Stimulated activated CD8-positive, alpha-beta memory T cell treated with anti-CD3 and anti-CD28 coated beads, Interleukin-15, amount 100 ng/mL, for 48 hours (primary cell): ENCODE measurements at regions not wholly inside any gene's neighbourhood (a gene's known extent, or its start where the extent isn't known, plus 50 kb on each side); places are given as distances from the start of the nearest gene placed in this dataset.

ENCODE experiments used
- DNase-seq, 2 donors: peaks; one replicate each; pipeline ENCODE4 v3.0.0-alpha.2; 2020; ENCODE audit warnings: low read depth in 2 of 2

GRCh38 chr10:36375107-36375506, 733.0 kb upstream of the FZD8 start:
- no peak for DNase-seq

DNA sequence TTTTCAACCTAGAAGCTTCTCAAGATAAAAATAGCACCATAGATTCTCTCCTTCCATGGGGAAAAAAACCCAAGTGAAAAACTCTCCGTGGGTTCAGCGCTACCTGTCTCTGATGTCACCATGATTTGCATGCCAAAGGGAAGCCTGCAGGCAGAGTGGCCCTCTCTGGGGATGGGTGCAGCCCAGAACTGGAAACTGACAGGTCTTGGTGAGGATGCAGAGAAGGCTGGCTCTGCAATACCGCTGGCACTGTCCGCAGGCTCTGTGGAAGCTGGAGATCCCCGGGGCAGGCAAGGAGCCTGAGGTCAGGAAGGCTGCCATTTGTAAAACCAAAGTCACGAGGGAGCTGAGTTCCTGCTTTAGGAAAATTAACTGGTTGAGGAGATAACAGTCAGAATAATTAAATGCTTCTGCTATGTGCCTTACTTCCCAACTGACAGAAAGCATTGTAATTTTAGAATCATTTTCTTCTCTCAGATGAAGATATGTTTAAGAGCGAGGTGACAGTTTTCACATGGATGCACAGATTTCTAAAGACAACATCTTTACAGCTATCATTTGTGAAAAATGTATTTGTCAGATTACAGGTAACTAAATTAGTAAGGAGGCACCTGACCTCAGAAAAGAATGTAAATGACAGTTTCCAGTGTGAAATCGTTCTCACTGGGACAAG, 731.5 kb upstream of the FZD8 start:
- no peak for DNase-seq

DNA sequence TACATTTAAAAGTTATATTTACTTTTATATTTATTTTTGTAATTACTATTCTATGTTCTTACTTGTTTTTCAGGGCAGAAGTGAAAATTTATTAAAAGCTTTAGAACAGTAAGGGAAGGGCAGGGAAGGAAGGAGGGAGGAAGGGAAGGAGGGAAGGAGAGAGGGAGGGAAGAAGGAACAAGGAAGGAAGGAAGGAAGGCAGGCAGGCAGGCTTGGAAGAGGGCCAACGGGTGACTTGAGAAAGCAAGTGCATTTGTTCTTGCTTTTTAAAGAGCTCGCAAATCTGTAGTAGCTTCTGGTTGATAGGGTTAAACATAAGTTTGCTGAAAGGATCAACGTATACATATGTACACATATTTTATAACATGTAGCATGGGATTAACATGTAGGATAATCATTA, 725.3 kb upstream of the FZD8 start:
- no peak for DNase-seq

DNA sequence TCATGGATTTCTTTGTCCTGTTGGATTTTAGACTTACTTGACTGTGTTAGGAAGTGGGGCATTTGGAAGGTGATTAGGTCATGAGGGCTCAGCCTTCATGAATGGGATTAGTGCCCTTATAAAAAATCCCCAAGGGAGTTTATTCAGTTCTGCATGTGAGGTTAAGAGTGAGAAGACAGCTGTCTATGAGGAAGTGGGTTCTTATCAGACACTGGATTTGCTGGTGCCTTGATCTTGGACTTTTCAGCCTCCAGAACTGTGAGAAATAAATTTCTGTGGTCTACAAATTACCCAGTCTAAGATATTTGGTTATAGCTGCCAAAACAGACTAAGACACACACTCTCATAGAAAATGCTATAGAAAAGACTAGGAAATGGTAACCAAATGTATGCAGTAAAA, 724.7 kb upstream of the FZD8 start:
- DNase-seq, result no peak

GRCh38 chr10:36366065-36366464, 724.0 kb upstream of the FZD8 start:
- DNase-seq, result no peak

- no peak for DNase-seq
Measured at GRCh38 chr10:36362257-36362656, 720.2 kb upstream of the FZD8 start.

- DNase-seq, result no peak
Measured at GRCh38 chr10:36358736-36359135, 716.6 kb upstream of the FZD8 start.

GRCh38 chr10:36354633-36355032, 712.5 kb upstream of the FZD8 start:
- DNase-seq, result no peak

- no peak for DNase-seq
Measured at GRCh38 chr10:36351159-36351558, 709.1 kb upstream of the FZD8 start.

DNA sequence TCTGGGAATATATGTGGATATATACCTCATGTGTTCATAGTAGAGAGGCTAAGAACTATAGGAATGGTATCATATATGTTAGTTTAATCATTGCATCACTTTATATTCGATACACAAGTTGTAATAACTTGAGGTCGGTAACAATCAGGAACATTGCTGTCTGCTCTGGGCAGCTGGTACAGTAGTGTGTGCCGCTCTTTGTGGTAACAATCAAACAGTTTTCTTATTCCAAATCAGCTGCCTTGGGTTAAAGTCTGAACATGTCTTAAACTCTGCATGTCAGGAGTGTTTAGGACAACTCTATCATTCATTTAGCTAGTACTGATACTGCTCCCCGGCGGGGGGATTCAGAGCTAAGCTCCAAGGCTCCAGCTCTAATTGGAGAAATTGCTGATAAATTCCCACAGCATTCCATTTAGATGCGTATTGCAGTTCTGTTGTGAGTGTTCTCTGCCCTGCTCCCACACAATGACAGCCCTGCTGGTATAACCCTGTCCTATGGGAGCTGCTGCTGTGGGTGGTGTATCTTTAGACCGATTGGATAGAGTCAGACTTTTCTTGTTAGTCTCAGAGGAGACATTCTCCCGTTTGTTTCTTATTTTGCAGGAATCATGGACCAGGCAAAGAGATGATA, 707.5 kb upstream of the FZD8 start:
- no peak for DNase-seq

DNA sequence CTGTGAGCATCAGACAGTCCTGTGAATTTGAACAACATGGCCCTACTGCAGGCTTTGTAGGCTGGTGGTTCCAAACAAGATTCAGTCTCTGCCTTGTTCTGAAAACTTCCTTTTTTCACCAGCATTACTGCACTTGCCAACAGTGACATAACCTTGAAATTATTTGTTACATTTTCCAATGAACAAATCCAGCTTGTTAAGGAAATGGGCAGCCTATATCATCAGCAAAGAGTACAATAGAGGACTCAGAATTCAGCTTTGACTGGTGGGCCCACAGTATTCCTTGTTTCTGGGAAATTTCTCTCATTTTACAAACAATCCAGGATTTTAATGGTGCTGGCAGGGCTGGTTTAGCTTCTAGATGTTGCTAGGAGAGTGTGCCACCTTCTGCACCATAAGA, 703.7 kb upstream of the FZD8 start:
- no peak for DNase-seq

DNA sequence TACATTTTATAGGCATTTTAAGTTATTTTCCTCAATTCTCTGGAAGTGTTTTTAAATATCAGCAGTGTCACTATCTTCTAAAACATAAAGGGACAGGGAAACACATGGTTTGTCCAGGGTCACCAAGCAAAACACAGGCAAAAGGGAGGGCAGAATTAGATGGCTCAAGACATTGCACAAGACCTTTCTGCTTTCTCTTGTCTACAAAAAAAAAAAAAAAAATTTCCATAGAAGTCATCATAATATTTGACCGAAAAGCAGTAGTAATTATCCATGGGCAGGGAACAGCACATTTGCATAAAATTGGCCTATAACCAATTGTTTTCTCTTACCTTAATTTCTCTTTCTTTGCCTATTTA, 703.1 kb upstream of the FZD8 start:
- no peak for DNase-seq

DNA sequence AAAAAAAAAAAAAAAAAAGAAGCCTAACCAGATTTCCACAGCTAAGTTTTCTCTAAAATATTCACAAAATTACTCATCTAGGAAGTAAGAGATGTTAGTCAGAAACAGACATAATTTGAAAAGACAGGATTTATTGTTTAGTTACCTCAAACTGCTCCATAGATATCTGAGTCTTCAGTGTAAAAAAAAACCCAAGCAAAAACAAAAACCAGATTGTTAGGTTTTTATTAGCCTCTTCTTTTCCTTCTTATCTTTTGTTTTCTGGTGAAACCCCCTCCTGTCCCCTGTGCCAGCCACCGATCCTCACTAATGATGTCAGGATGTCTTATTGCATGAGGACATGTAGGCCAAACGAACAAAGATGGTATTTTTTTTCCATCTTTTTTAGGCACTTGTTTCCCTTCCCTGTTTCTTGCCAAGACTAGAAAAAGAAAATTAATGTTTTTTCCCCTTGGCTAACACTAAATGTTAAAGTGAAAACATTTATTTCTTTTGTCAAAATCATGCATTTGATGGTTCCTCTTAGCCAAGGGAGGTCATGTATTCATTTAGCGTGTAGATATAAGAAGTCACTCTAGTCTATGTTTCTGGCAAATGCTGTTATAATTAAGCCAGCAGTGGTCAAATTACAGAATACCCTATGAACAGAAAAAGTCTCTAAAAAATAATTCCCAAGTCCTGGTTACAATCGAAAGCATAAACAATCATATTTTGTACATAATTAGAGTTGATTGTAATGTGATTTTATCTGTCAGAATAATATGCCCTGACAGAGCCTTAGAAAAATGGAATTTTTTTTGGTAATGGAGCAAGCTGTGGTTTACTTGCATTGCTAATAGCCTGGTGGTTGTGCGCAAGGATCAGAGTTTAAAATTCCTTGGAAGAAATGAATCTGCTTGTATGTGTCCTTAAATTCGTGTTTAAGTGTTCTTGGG, 702.4 kb upstream of the FZD8 start:
- no peak for DNase-seq

- no peak for DNase-seq
Measured at GRCh38 chr10:36342781-36343180, 700.7 kb upstream of the FZD8 start.

GRCh38 chr10:36341471-36341870, 699.4 kb upstream of the FZD8 start:
- DNase-seq, result no peak

DNA sequence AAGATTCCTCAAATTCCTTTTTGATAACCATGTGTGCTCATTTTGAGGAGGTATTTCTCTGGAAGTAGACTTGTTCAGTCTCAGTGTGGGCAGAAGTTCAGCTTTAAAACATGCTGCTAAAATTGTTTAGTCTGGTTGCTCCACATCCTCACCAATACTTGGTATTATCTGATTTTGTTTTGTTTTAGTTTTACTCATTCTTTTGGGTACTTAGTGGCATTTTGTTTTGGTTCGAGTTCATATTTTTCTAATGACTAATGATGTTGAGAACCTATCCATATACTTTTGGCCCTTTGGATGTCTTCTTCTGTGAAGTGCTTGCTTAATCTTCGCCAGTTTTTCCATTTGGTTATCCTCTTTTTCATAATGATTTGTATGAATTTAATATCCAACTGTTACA, 694.2 kb upstream of the FZD8 start:
- no peak for DNase-seq

- no peak for DNase-seq
Measured at GRCh38 chr10:36333446-36333845, 691.4 kb upstream of the FZD8 start.

DNA sequence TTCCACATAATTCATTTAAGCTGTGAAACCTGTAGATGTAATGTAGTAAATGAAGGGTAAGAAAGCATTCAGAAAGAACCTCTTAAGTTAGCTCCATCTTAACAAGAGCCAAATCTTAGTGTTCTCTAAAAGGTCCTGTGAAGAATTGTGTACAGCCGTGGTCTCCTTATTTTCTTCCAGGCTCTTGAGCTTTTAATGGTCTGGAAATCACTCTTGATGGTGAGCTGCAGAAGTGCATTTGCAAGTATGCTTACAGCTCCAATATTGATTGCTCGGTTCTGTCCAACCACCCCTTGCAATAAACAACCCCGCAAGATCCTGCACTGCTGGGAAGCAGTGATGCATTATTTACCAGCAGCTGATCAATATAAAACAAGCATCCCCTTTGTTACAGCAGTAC, 690.8 kb upstream of the FZD8 start:
- no peak for DNase-seq

DNA sequence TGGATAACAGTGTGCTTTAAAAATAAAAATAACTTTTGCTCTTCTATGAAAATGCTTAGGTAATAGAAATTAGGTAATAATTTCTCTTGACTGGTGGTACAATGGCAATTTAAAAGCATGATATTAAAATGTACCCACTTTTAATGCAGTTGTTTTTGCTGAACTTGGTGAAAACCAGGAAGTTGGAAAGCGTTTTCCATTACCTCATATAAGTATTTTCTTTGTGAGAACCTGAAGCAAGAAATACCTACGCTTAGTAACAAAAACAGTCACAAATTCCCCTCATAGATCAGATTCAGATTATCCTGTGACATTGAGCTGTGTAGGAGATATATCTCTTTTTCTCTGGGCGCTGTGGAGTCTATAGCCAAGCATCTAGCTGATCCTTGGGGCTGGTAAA, 689.0 kb upstream of the FZD8 start:
- DNase-seq, result no peak

DNA sequence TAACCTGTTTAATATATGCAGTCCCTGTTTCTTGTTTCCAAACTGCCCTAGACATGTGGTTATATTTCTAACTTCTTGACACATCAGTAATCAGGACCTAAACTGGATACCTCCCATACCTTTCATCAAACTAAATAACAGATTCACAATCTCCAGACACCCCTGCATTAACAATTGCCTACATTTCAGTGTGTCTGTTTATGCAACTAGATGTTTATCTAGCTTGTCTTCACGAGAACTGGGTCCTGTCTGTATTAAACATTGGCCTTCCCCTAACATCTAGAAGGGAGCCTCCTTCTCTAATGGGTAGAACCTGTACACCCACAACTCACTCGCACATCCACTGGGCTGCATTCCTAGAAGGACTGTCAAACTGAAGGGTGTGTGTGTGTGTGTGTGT, 683.7 kb upstream of the FZD8 start:
- no peak for DNase-seq

DNA sequence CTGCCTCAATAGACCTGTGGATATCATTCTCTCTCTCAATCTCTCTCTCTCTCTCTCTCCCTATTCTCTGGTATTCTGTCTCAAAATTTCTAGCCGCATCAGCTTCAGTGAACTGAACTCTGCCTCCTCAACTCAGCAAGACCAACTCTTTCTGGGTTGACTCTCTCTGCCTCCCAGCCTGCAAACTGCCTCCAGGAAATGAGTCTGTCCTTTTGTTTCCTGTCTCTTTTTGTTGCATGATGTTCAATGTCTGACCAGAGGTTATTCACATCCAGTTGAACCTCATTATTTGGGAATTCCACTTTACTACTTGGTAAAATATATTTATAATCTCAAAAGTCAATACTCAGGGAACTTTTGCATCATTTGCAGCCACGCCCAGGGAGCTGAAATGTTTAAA, 682.7 kb upstream of the FZD8 start:
- DNase-seq, result no peak

DNA sequence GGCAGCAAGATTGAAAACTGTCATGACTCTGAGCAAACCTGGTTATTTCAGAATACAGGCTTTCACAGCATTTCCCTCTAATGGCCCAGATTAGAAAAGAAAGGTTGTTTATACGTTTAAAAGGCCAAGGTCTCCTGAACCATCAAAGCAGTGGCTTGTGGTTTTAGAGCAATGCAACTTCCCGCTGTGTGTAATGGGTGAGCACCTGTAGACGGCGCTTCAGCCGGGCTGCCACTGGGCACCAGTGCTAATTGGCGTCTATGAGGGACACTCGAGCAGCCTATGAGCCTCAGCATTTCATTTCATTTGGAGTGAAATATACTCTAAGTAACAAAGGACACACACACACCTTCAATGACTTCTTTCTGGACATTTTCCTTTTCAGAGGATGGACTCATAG, 671.0 kb upstream of the FZD8 start:
- no peak for DNase-seq

DNA sequence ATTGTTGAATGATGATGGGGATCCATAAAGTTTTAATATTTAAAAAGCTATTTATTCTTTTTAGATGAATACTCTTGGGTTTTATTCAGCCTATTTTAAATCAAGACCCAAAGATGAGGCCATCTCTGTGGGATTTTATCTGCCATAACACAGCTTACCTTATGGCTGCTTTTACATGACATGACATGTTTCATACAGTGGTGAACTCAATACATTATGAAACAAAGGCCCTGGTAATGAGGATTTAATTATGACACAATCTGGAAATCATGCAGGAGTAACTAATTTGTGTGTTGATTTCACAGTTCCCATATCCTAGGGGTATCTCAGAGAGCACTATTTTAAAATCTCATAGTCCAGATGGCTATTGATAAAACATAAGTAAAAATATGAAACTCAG, 661.8 kb upstream of the FZD8 start:
- DNase-seq, result no peak
